ENCODE measurements at regions not wholly inside any gene's neighbourhood (a gene's known extent, or its start where the extent isn't known, plus 50 kb on each side); places are given as distances from the start of the nearest gene placed in this dataset.
"Not testable (repeated sequence)": the region's sequence is repeated elsewhere in the genome, so short reads cannot be mapped to it uniquely, and the experiment has no call there.

DNA sequence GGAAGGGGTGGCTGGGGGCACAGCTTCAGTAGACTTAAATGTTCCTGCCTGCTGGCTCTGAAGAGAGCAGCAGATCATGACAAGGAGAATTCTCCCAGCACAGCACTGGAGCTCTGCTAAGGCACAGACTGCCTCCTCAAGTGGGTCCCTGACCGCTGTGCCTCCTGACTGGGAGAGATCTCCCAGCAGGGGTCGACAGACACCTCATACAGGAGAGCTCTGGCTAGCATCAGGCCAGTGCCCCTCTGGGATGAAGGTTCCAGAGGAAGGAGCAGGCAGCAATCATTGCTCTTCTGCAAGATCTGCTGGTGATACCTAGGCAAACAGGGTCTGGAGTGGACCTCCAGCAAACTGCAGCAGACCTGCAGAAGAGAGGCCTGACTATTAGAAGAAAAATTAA is 877.5 kb upstream of the CRIM1 start:
- DNase-seq (ENCODE audit: low read depth in 2 of 3, low spot score in 2 of 3) = not testable (repeated sequence)

DNA sequence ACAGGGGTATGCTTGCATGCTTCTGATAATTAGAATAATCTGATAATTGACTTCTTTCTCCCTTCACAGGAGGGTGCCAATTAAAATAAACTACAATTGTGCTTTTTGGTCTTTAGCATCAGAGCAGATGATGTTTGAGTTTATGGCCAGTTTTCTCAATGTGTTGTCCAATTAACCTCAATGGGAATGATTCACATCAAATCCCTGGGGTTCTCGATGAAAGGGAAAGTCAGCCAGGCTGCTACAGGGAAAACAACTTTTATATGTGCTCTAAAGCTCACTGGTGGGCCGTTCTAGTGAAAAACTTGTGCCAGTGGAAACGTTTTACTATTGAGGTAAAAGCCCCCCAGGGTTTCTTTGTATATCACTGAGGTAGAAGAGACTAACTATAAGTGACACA is 887.3 kb upstream of the CRIM1 start:
- DNase-seq (ENCODE audit: low read depth in 2 of 3, low spot score in 2 of 3) = no peak

GRCh38 chr2:35463805-35464596 is 891.6 kb upstream of the CRIM1 start:
- DNase-seq (ENCODE audit: low read depth in 2 of 3, low spot score in 2 of 3) = no peak

DNA sequence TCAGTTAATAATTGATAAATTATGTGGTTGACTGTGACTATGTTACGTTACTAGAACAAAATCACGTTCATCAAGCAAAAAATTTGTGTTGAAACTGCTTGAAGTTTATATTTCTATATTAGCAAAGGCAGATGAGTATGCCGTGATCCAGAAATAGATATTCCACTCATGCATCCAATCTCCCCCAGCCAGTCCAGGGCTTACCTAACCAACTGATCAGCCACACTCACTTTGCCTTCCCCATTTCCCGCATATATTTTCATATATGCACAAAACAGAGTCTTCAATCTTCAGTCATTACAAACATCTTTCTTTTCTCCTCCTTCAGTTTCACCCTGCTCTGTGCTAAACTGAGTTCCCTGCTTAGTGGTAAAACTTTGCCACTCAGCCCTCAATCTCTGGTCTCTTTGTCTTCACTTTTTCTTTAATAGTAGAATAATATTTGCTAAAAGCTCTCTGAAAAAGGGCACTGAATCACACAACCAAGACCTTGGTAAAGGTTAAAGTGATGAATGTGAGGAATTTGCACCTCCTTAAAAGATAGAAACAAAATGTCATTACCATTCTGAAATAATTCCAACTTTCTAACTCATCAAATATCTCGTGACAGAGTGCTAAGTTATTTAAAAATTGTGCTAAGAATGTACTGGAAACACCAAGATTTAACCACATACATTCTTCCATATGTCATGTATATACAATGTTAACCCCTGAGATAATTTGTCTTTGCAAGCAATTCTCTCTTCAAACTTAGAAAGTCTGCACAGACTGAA is 893.2 kb upstream of the CRIM1 start:
- DNase-seq (ENCODE audit: low read depth in 2 of 3, low spot score in 2 of 3) = no peak

DNA sequence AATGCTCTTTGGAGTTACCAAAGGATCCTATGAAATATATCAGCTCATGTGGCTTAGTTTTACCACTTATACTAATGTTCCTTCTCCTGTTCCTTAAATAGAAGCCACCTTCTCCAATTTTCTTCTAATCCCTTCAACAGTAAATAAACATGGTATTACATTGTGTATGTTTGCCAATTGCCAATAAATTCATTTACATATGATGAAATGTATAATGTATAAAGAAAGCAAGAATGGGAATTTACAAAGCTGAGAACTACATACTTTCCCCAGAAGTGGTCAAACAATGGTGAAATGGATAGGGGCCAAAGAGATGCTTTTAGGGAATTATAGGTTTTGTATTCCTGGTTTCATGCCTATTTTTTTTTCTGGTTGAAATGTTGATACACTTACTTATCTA is 894.2 kb upstream of the CRIM1 start:
- DNase-seq (ENCODE audit: low read depth in 2 of 3, low spot score in 2 of 3) = no peak

GRCh38 chr2:35454966-35455638 is 900.5 kb upstream of the CRIM1 start:
- DNase-seq (ENCODE audit: low read depth in 2 of 3, low spot score in 2 of 3) = no peak

DNA sequence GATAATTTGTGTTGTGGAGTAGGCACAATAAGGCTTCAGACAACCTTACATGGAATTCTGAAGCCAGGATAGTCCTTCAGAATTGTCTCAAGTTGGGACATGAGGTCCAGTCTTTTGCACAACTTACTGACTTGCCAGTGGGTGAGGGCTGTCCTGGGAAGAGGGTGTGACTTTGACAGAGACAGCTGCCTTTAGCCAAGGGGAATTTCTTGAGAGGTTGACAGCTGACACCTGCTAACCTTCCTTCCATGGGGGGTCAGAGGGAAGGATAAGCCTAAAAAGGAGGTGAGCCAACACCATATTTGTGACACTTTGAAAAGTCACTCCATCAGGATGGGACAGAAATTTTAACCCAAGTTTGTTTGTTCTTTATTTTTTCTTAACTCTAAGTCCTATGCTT is 907.8 kb upstream of the CRIM1 start:
- no peak for DNase-seq (ENCODE audit: low read depth in 2 of 3, low spot score in 2 of 3)

GRCh38 chr2:35447215-35447614 is 908.4 kb upstream of the CRIM1 start:
- no peak for DNase-seq (ENCODE audit: low read depth in 2 of 3, low spot score in 2 of 3)

GRCh38 chr2:35443087-35443486 is 912.5 kb upstream of the CRIM1 start:
- DNase-seq (ENCODE audit: low read depth in 2 of 3, low spot score in 2 of 3) = no peak

- not testable (repeated sequence) for DNase-seq (ENCODE audit: low read depth in 2 of 3, low spot score in 2 of 3)
Measured at GRCh38 chr2:35441575-35441974, 914.0 kb upstream of the CRIM1 start.

DNA sequence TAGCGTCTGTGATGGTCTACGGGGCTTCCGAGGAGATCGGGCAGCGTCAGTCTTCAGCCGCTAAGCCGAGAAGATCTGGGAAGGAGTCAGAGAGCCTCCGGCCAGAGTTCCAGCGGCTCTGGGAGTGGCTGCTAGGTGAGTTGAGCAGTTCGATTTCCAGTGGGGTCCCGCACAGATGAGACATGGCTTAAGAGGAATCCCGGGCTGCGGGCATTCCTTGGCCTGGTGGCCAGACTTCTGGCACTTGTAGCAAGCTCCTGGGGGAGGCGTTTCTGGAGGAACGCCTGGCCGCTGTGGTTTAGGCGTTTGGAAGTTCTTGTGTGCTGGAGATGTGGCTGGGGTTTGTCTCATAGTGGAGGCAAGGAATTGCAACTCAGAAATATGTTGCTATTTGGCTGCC is 915.3 kb upstream of the CRIM1 start:
- not testable (repeated sequence) for DNase-seq (ENCODE audit: low read depth in 2 of 3, low spot score in 2 of 3)

- not testable (repeated sequence) for DNase-seq (ENCODE audit: low read depth in 2 of 3, low spot score in 2 of 3)
Measured at GRCh38 chr2:35436893-35437292, 918.7 kb upstream of the CRIM1 start.

DNA sequence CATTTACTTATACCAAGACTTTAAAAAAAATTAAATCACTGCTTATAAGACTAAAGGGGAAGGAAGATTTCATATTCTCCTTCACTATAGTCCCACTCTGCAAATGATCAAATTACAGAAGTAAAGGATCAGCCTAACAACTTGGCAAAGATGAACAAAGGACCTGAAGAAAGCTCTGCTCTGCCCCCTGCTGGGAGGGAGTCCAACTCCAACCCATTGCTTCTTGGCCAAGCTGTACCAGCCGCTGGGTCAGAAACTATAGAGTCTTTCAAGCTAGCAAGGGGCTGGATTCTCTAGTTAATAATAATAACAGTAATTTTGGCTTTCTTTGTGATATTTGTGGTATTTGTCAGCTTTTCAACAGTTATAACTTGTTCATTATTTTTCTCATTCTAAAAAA is 927.0 kb upstream of the CRIM1 start:
- DNase-seq (ENCODE audit: low read depth in 2 of 3, low spot score in 2 of 3) = peak in 2 of 3 donors; percentile 12 to 53

- DNase-seq (ENCODE audit: low read depth in 2 of 3, low spot score in 2 of 3) = no peak
Measured at GRCh38 chr2:35421485-35421884, 934.1 kb upstream of the CRIM1 start.

- no peak for DNase-seq (ENCODE audit: low read depth in 2 of 3, low spot score in 2 of 3)
Measured at GRCh38 chr2:35417293-35417692, 938.3 kb upstream of the CRIM1 start.

DNA sequence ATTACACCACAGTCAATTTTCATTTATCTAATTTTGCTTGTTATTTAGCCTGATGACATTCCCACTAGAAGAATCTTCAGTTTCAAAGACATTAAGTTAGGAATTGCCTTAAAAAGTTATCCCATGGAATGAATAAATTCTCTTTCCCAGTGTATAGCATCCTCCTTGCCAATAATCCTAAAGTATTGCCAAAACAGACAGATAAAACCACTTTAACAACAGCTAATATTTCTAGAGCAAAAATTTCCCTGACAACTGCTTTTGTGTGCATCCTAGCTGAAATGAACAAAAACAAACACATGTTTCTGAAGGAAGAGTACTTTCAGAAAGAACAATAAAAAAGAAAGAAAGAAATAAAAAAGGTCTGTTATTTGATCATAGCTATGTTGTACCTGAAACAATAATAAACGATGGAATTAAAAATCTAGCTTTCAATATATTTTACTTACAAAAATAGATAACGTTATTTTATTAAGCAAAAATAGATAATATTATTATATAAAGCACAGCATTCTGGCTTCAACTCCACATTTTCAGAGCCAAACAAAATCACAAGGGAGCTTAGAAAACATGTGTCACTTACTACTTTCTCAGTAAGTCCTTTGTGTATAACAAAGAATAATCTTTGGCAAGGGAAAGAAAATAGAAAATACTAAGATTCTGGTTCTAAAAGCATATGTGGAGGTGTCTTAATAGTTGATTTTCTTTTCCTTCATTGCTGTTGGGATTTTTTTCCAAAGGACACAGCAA is 939.0 kb upstream of the CRIM1 start:
- DNase-seq (ENCODE audit: low read depth in 2 of 3, low spot score in 2 of 3) = no peak

GRCh38 chr2:35415942-35416341 is 939.6 kb upstream of the CRIM1 start:
- DNase-seq (ENCODE audit: low read depth in 2 of 3, low spot score in 2 of 3) = no peak

DNA sequence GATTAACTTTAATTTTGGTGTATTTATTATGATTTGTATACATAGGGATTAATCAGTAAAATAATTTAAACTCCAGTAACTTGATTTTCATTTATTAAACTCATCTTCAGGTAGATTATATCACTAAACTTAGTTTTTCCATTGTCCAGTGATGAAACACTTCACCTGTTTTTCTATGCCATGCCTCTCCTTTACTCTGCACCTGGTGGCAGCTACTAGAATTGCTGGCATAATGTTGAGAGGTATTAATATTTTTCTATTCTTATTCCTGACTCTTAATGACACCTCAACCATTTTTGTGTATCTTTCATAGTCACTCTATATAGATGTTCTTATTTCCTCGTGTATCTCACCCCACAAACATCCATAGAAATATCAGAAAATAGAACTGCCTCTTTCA is 940.3 kb upstream of the CRIM1 start:
- no peak for DNase-seq (ENCODE audit: low read depth in 2 of 3, low spot score in 2 of 3)

- DNase-seq (ENCODE audit: low read depth in 2 of 3, low spot score in 2 of 3) = peak in 2 of 3 donors; percentile 38 to 66
Measured at GRCh38 chr2:35410431-35411061, 945.0 kb upstream of the CRIM1 start.

DNA sequence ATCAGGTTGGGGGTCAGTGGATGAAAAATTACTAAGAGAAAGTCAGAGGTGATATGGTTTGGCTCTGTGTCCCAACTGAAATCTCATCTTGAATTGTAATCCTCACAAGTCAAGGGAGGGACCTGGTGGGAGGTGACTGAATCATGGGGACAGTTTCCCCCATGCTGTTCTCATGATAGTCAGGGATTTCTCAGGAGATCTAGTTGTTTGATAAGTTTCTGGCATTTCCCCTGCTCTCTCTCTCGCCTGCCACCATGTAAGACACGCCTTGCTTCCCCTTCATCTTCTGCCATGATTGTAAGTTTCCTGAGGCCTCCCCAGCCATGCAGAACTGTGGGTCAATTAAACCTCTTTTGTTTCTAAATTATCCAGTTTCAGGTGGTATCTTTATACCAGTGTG is 945.8 kb upstream of the CRIM1 start:
- no peak for DNase-seq (ENCODE audit: low read depth in 2 of 3, low spot score in 2 of 3)
